ENCODE measurements at regions not wholly inside any gene's neighbourhood (a gene's known extent, or its start where the extent isn't known, plus 50 kb on each side); places are given as distances from the start of the nearest gene placed in this dataset.

GRCh38 chr5:119811458-119811857 lies 182.1 kb downstream of the FAM170A start:
- no peak overlapping the region for H3K27ac ChIP-seq
- DNase-seq (ENCODE audit: low read depth in 1 of 2, low spot score in 2 of 2): no peak
- no peaks in the 10 kb centered on the region for H3K36me3 ChIP-seq

GRCh38 chr5:119814655-119815054 lies 185.3 kb downstream of the FAM170A start:
- DNase-seq (ENCODE audit: low read depth in 1 of 2, low spot score in 2 of 2): no peak
- Histone ChIP-seq H3K36me3 (no peaks in the 10 kb centered on the region), H3K27me3 (replicated peaks) (no peaks in the 10 kb centered on the region), H3K9me3 (replicated peaks) (no peaks in the 10 kb centered on the region), H3K27ac (no peak overlapping the region), H3K4me1 (replicated peaks) (no peaks in the 10 kb centered on the region), H3K4me3 (no peak overlapping the region)

More at GRCh38 chr5:119811458-119811857, 182.1 kb downstream of the FAM170A start:
- H3K4me1 ChIP-seq (replicated peaks): no peaks in the 10 kb centered on the region
- no peaks in the 10 kb centered on the region for H3K27me3 ChIP-seq (replicated peaks)
- H3K4me3 ChIP-seq: no peak overlapping the region
- no peaks in the 10 kb centered on the region for H3K9me3 ChIP-seq (replicated peaks)

- H3K36me3 ChIP-seq: no peaks in the 10 kb centered on the region
- no peak overlapping the region for H3K27ac ChIP-seq
- no peaks in the 10 kb centered on the region for H3K27me3 ChIP-seq (replicated peaks)
- H3K4me3 ChIP-seq: no peak overlapping the region
- no peak for DNase-seq (ENCODE audit: low read depth in 1 of 2, low spot score in 2 of 2)
- H3K4me1 ChIP-seq (replicated peaks): no peaks in the 10 kb centered on the region
- H3K9me3 ChIP-seq (replicated peaks): no peaks in the 10 kb centered on the region
Measured at GRCh38 chr5:119816055-119816454, 186.7 kb downstream of the FAM170A start.

GRCh38 chr5:119820016-119820415 lies 190.7 kb downstream of the FAM170A start:
- Histone ChIP-seq H3K4me3 (no peak overlapping the region), H3K27ac (no peak overlapping the region), H3K4me1 (replicated peaks) (no peaks in the 10 kb centered on the region), H3K27me3 (replicated peaks) (no peaks in the 10 kb centered on the region), H3K36me3 (no peaks in the 10 kb centered on the region), H3K9me3 (replicated peaks) (no peaks in the 10 kb centered on the region)
- no peak for DNase-seq (ENCODE audit: low read depth in 1 of 2, low spot score in 2 of 2)

- no peaks in the 10 kb centered on the region for H3K36me3 ChIP-seq
- H3K9me3 ChIP-seq (replicated peaks): no peaks in the 10 kb centered on the region
- H3K27me3 ChIP-seq (replicated peaks): no peaks in the 10 kb centered on the region
- no peaks in the 10 kb centered on the region for H3K4me1 ChIP-seq (replicated peaks)
- no peak overlapping the region for H3K27ac ChIP-seq
- H3K4me3 ChIP-seq: no peak overlapping the region
- DNase-seq (ENCODE audit: low read depth in 1 of 2, low spot score in 2 of 2): no peak
Measured at GRCh38 chr5:119820608-119821007, 191.2 kb downstream of the FAM170A start.

GRCh38 chr5:119828541-119828940 lies 199.2 kb downstream of the FAM170A start:
- H3K27ac ChIP-seq: no peak overlapping the region
- no peaks in the 10 kb centered on the region for H3K27me3 ChIP-seq (replicated peaks)
- H3K4me3 ChIP-seq: no peak overlapping the region
- no peak for DNase-seq (ENCODE audit: low read depth in 1 of 2, low spot score in 2 of 2)
- no peaks in the 10 kb centered on the region for H3K36me3 ChIP-seq
- H3K9me3 ChIP-seq (replicated peaks): no peaks in the 10 kb centered on the region
- no peaks in the 10 kb centered on the region for H3K4me1 ChIP-seq (replicated peaks)

GRCh38 chr5:119829341-119829740 lies 200.0 kb downstream of the FAM170A start:
- Histone ChIP-seq H3K4me3 (no peak overlapping the region), H3K27ac (no peak overlapping the region), H3K4me1 (replicated peaks) (no peaks in the 10 kb centered on the region), H3K9me3 (replicated peaks) (no peaks in the 10 kb centered on the region), H3K27me3 (replicated peaks) (no peaks in the 10 kb centered on the region), H3K36me3 (no peaks in the 10 kb centered on the region)
- DNase-seq (ENCODE audit: low read depth in 1 of 2, low spot score in 2 of 2): no peak

GRCh38 chr5:119833176-119833575 lies 203.8 kb downstream of the FAM170A start:
- no peaks in the 10 kb centered on the region for H3K4me1 ChIP-seq (replicated peaks)
- no peak overlapping the region for H3K27ac ChIP-seq
- no peak overlapping the region for H3K4me3 ChIP-seq
- no peaks in the 10 kb centered on the region for H3K9me3 ChIP-seq (replicated peaks)
- no peaks in the 10 kb centered on the region for H3K36me3 ChIP-seq
- H3K27me3 ChIP-seq (replicated peaks): no peaks in the 10 kb centered on the region
- DNase-seq (ENCODE audit: low read depth in 1 of 2, low spot score in 2 of 2): no peak

- no peaks in the 10 kb centered on the region for H3K27me3 ChIP-seq (replicated peaks)
- DNase-seq (ENCODE audit: low read depth in 1 of 2, low spot score in 2 of 2): no peak
- no peak overlapping the region for H3K27ac ChIP-seq
- no peaks in the 10 kb centered on the region for H3K9me3 ChIP-seq (replicated peaks)
- H3K4me3 ChIP-seq: no peak overlapping the region
- H3K36me3 ChIP-seq: no peaks in the 10 kb centered on the region
- no peaks in the 10 kb centered on the region for H3K4me1 ChIP-seq (replicated peaks)
Measured at GRCh38 chr5:119840175-119840574, 210.8 kb downstream of the FAM170A start.

- Histone ChIP-seq H3K4me3 (no peak overlapping the region), H3K27ac (no peak overlapping the region), H3K36me3 (no peaks in the 10 kb centered on the region), H3K27me3 (replicated peaks) (no peaks in the 10 kb centered on the region), H3K4me1 (replicated peaks) (no peaks in the 10 kb centered on the region), H3K9me3 (replicated peaks) (no peaks in the 10 kb centered on the region)
- DNase-seq (ENCODE audit: low read depth in 1 of 2, low spot score in 2 of 2): no peak
Measured at GRCh38 chr5:119852140-119852539, 222.8 kb downstream of the FAM170A start.

- Histone ChIP-seq H3K27ac (no peak overlapping the region), H3K9me3 (replicated peaks) (no peaks in the 10 kb centered on the region), H3K27me3 (replicated peaks) (no peaks in the 10 kb centered on the region), H3K4me1 (replicated peaks) (no peaks in the 10 kb centered on the region), H3K4me3 (no peak overlapping the region), H3K36me3 (no peaks in the 10 kb centered on the region)
- DNase-seq (ENCODE audit: low read depth in 1 of 2, low spot score in 2 of 2): no peak
Measured at GRCh38 chr5:119860463-119860862, 231.1 kb downstream of the FAM170A start.

GRCh38 chr5:119862619-119863018 lies 233.3 kb downstream of the FAM170A start:
- Histone ChIP-seq H3K4me1 (replicated peaks) (no peaks in the 10 kb centered on the region), H3K4me3 (no peak overlapping the region), H3K9me3 (replicated peaks) (no peaks in the 10 kb centered on the region), H3K27me3 (replicated peaks) (no peaks in the 10 kb centered on the region), H3K36me3 (no peaks in the 10 kb centered on the region), H3K27ac (no peak overlapping the region)
- no peak for DNase-seq (ENCODE audit: low read depth in 1 of 2, low spot score in 2 of 2)

GRCh38 chr5:119864286-119864685 lies 234.9 kb downstream of the FAM170A start:
- no peaks in the 10 kb centered on the region for H3K36me3 ChIP-seq
- DNase-seq (ENCODE audit: low read depth in 1 of 2, low spot score in 2 of 2): no peak
- H3K4me1 ChIP-seq (replicated peaks): no peaks in the 10 kb centered on the region
- H3K27ac ChIP-seq: no peak overlapping the region
- no peaks in the 10 kb centered on the region for H3K27me3 ChIP-seq (replicated peaks)
- H3K4me3 ChIP-seq: no peak overlapping the region
- H3K9me3 ChIP-seq (replicated peaks): no peaks in the 10 kb centered on the region

GRCh38 chr5:119873611-119874010 lies 244.3 kb downstream of the FAM170A start:
- Histone ChIP-seq H3K9me3 (replicated peaks) (no peaks in the 10 kb centered on the region), H3K4me1 (replicated peaks) (no peaks in the 10 kb centered on the region), H3K27me3 (replicated peaks) (no peaks in the 10 kb centered on the region), H3K4me3 (no peak overlapping the region), H3K36me3 (no peaks in the 10 kb centered on the region), H3K27ac (no peak overlapping the region)
- DNase-seq (ENCODE audit: low read depth in 1 of 2, low spot score in 2 of 2): no peak

- no peak overlapping the region for H3K27ac ChIP-seq
- no peaks in the 10 kb centered on the region for H3K27me3 ChIP-seq (replicated peaks)
- no peaks in the 10 kb centered on the region for H3K36me3 ChIP-seq
- no peak for DNase-seq (ENCODE audit: low read depth in 1 of 2, low spot score in 2 of 2)
- no peaks in the 10 kb centered on the region for H3K9me3 ChIP-seq (replicated peaks)
- H3K4me3 ChIP-seq: no peak overlapping the region
- no peaks in the 10 kb centered on the region for H3K4me1 ChIP-seq (replicated peaks)
Measured at GRCh38 chr5:119876522-119876921, 247.2 kb downstream of the FAM170A start.
